Dedifferentiated amniotic fluid mesenchymal stem cell (primary cell): ENCODE measurements at regions not wholly inside any gene's neighbourhood (a gene's known extent, or its start where the extent isn't known, plus 50 kb on each side); places are given as distances from the start of the nearest gene placed in this dataset.

ENCODE experiments used
- DNase-seq: peaks from one replicate; pipeline ENCODE4 v3.0.0-alpha.2; 2016; ENCODE audit errors: extremely low spot score

- DNase-seq, result no peak
These were observed 55.4 kb upstream of the RNF180 start for GRCh38 chr5:64110222-64110621.

DNA sequence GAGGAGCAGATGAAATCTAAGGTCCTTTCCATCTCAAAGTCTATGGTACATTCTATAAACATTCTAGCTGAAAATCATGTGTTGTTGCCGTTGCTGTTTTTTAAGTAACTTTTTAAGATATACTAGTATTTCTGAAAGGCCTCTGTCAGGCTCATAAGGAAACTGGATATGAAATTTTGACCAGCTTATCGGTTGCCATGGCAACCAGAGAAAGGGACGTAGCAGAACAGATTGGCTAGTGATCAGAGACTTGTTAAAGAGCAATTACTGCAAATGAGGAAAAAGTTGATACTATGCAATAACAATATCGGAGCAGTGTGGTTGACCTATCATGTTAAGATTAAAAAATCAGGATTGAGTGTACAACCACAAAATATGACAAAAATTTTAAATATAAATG, 57.0 kb upstream of the RNF180 start:
- no peak for DNase-seq

DNA sequence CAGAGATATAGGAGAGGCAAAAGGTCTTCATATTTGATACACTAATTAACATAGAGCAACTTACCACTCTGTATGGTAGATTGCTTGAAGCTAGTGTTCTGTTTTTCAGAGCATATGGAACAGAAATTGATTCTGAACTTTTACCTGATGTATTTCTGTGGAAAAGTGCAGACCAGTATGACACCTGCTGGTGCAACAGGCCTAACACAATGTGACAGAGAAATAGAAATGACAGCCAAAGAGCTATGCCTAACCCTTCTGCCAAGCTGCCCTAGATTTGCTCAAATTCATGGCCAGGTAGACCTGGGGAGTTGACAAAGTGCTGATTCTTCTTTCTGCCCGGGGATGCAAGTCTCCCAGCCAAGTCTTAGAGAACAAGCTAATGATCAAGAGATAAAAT, 65.4 kb upstream of the RNF180 start:
- no peak for DNase-seq

GRCh38 chr5:64096771-64097170, 68.9 kb upstream of the RNF180 start:
- DNase-seq, result no peak

DNA sequence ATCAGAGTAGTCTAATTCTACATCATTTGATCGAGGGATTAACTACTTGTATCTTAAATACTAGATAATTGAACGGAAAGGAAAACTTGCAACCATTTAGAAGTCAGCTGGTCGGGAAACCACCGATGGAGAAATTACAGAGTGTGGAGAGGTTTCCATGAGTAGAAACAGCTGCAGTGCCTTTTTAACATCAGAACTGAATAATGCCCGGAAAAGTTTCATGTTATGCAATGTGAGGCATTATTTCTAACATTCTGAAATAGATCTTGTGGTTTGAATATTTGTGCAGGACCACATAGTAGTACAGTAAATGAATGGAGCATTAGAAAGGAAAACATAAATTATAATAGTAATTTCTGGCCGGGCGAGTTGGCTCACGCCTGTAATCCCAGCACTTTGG, 88.1 kb upstream of the RNF180 start:
- no peak for DNase-seq

- peak; percentile 26 for DNase-seq
These were observed 91.1 kb upstream of the RNF180 start for GRCh38 chr5:64074533-64074932.

- DNase-seq, result no peak
These were observed 96.2 kb upstream of the RNF180 start for GRCh38 chr5:64069486-64069885.

- no peak for DNase-seq
These were observed 88.1 kb upstream of the HTR1A start for GRCh38 chr5:64050296-64050695.

DNA sequence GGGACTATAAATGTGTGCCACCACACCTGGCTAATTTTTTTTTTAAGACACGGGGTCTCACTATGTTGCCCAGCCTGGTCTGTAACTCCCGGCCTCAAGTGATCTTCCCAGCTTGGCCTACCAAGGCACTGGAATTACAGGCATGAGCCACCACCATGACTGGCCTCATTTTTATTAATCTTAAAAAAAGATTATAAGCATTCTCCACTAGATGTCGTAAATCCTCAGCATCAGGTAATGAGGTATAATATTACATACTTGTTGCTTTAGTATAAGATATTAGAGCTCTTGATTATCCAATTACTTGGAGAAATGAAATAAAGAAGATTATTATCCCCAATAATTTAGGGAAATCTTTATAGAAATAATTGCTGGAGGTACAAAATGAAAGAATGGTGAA, 78.2 kb upstream of the HTR1A start:
- DNase-seq, result no peak

DNA sequence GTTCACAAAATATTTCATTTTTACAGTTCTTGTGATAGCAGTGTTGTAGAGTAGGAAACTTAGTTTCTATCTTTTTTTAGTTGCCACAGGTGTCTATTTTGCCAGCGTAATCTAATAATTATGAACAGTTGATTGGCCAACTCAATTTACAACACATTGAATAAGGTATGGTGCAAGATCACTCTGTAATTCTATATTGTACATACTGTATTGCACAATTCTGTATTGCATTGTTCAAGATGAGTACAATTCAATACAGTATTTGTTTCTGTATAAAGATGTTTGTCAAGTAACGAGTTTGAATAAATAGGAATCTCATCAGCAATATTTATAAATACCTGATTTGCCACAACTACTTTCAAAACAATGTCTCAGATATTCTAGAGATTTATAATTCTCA, 64.2 kb upstream of the HTR1A start:
- DNase-seq, result no peak

GRCh38 chr5:64019746-64020145, 57.5 kb upstream of the HTR1A start:
- DNase-seq, result no peak

- no peak for DNase-seq
These were observed 56.7 kb upstream of the HTR1A start for GRCh38 chr5:64018966-64019365.

GRCh38 chr5:64015824-64016223, 53.6 kb upstream of the HTR1A start:
- no peak for DNase-seq
